GM21381 (cell line): ENCODE measurements at regions not wholly inside any gene's neighbourhood (a gene's known extent, or its start where the extent isn't known, plus 50 kb on each side); places are given as distances from the start of the nearest gene placed in this dataset.

Experiments used
- ATAC-seq: cut with Tn5 transposase; IDR thresholded peaks from one replicate; pipeline ENCODE4 v1.9.1; 2021; ENCODE audit warnings: mild to moderate bottlenecking, moderate library complexity; ENCODE audit not compliant: unreplicated experiment

DNA sequence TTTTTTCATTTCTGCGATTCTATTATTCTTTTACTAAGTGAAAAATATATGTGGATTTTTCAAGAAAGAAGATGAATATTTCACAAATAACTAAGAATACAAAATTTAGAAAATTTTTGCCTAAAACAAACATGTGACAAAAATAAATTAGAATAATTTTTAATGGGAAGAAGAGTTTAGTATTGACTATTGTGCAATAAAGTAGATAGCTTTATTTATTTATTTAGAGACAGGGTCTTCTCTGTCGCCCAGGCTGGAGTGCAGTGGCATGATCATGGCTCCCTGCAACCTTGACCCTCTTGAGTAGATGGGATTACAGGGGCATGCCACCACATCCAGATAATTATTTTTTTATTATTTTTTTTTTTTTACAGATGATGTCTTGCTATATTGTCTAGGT is 95.3 kb upstream of the PAQR3 start:
- no peak for ATAC-seq

DNA sequence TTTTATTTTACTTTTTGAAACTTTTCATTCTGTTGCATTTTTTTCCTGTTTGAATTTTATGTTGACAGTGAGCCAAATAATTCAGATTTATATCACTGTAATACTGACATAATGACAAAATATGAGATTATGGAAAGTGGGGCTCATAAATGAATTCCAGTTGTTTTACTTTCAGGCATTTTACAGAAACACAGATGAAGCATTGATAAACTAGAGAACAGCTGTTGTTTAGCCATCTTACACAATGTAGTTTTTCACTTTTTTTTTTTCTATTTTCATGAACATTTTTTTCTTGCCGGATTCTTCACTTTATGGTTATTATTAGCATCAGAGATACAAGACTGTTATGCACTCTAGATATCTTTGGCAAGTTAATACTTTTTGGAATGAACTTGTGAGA is 91.7 kb upstream of the PAQR3 start:
- ATAC-seq: no peak

DNA sequence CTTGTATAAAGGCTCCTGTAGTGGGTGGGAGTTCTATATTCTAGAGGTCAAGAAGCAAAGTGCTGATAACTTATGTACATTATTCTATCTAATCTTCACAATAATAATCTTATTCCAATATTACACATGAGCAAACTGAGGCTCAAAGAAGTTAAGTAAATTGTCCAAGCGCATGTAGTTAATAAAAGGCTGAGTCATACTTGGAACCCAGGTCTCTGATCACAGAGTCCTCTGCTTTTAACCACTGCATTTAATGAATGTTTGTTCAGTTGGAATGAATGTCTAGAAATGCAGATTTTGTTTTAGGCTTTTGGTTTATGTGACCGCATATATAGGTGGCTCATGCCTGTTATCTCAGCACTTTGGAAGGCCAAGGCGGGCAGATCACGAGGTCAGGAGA is 88.4 kb upstream of the PAQR3 start:
- ATAC-seq: no peak

DNA sequence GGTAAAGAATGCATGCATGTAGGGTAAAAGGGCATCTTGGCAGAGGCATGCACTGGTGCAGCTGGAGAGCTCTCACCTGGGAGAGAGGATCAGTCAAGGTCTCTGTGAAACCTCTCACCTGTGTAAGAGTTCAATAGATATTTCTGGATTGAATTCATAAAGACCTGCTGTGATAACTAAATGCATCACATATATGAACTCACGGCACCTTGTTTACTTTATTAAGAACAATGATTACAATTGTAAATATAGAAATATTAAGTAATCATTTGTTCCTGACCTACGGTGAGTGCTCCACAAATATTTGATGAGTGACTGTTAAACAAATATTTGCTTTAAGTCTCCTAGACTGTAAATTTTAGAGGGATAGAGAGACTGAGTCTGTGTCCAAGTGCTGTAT is 85.9 kb upstream of the PAQR3 start:
- ATAC-seq: no peak

DNA sequence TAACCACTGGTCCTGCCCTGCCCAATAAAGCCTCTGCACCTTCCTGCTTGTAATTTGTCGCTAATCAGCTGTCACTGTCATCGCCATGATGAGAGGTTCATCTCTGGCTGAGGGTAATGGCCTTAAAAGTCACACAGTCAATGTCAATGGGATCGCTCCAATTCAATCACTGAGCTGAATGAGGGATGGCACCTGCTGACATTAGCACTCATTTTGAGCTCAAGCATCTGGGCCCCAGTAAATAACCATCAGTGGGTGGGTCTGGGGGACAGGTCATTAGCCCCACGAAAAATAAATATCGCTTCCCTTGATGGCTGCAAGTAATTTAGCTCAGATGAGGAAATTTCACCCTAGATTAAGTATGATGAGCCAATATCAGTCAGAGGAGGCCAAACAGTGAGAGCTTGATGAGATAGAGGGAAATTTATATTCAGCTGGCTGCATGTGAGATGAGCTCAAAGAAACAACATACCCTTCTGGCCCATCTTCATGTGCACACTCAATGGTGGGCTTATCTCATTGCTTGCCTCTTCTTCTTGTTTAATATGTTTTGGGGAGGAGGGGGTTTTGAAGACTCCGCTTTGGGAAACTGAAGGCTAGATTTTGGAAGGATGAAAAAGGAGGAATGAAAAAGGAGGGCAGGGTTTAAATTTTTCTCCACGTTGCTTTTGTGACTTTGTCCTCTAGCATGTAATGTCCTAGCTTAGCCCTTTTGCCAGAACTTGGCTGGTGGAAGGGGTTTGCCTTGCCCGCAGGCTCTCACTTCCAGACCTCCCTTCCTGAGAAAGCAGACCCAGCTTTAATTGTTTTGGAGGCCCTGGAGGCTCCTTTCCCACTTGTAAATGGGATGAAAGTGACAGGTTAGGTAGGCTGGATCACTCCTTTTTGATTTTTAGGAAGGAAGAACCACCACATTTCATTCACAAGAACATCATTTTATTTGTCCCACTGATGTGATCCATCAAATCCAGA is 84.8 kb upstream of the PAQR3 start:
- no peak for ATAC-seq

DNA sequence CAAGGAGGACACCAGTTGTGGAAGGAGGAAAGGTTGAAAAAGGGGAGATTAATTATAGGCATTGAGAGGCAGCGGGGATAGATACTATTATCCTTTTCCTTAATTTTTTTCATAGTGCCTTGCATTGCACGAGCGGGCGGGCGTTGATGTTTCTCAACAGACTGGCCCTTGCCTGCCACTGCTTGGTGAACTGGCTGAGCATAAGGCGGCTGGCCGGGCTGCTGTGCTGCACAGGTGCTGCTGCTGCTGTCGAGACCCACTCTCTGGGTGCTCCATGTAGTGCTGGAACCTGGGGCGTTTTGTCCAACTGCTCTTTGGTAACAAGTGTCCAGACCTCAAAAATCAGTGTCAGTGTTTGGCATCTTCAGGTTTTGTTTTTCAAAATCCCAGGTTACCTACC is 83.3 kb upstream of the PAQR3 start:
- no peak for ATAC-seq

DNA sequence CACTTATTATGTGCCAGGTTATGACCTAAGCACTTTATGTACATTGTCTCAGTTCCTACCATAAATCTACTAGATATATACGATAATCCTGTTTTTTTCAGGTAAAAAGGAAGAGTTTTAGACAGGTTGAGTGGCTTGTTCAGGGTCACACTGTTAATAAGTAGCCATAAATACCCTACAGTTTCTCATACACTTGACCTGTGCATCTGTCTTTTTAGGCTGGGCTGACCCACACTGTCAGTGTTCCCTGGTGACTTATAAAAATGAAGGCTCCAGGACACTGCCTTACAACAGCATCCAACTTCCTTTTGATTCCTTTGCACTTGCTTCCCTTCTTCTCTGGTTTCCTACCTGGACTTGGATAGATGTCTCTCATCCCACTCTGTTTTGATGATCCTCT is 78.2 kb upstream of the PAQR3 start:
- ATAC-seq: no peak

DNA sequence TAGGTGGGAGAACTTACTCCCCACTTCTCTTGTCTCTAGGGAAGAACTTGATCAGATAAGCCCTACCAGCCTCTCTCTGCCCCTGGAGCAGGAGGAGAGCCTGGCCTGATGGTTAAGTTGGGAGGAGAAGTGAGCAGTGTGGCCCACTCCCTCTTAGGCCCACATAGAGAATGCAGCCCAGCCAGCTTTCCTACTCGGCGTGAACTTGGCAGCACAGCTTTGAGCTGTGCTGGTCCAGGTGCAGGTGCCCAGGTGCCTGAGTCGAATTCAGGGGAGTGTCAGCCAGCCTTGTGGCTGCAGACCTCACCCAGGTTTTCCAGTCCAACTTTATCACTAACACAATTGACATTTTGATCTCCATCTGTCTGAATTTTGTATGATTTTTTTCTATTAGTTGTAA is 77.6 kb upstream of the PAQR3 start:
- no peak for ATAC-seq

DNA sequence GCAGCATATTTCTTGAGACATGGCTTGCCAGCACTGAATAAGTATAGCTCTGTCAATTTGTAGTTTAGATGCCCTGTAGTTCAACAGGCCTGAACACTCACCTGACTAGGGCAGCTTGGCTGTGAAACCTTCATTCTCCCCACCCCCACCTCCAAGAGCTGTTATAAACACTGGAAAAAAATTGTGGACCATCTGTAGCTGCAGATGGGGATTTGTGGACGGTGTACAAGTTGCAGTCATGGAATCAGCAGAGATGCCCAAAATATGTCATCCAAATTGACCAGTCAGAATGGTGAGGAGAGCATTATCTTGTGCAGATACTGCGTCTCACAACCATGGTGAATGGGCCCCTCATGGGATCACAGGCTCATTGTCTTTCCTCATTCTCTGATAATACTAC is 76.2 kb upstream of the PAQR3 start:
- ATAC-seq: no peak

DNA sequence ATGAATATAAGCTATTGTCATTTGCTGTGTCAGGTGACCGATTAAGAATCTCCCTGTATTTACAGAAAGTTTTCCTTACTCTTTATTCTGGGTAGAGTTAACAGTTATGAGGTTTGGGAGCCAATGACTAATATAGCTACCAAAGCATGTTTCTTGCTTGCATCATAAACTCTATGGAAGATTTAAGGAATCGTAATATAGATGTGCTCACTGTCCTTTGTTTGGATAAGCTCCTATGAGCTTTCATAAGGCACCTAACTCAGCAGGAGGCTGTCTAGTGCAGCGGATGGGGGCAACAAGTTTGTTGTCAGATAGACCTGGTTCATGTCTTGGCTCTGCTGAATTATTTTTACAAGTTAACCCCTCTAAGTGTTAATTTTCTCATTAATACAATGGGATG is 75.0 kb upstream of the PAQR3 start:
- ATAC-seq: no peak

DNA sequence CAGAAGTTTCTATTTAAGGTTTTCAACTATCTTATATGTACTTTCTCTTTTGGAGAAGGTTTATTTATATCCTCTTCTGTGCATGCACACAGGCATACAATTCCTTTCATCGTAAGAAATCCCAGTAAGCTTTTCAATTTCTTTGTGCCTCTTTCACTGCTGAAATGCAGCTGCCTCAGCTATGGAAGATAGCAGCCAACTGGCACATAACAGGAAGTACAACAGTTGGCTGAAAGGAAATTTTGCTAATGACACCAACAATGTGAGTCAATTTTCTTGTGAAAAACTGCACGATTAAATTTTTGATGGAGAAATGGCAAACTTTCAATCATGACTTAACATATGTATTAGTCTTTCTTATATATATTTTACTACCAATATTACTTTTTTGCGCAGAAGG is 74.5 kb upstream of the PAQR3 start:
- no peak for ATAC-seq

DNA sequence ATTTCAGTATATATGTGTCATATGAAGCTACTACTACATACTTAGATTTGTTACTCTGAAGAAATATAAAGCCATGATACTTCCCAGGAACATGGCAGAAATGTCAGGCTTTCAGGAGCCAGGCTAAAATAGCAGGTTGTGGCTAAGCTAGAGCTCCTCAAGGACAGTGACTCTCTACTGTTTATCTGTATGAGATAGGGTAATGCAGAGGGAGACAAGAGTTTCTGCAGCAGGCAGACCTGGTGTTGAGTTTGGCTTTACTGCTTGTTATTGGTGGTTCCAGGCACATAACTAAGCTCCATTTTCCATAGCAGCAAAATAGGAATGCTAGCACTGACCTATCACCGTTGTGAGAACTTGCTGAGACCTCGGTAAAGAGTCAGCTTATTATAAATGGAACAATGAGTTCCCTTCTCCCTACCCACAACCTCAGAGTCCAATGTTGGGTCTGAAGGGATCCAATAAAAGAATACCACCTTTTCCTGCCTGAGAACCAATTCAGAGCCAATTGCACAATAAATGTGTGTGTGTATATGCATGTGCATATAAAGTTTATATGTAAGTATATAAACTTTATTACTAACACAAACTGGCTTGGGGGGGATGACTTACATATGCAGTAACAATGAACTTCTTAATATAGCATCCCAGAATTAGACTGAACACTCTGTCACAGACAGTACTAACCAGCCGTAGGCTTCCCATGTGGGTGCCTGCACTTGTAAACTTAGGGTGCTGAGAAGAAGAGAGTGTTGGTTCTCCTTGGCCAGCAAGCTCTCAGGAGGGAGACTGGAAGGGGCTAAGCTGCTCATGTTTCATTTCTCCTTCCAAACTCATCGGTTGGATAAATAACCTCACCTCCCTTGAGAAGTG is 51.9 kb upstream of the PAQR3 start:
- no peak for ATAC-seq

DNA sequence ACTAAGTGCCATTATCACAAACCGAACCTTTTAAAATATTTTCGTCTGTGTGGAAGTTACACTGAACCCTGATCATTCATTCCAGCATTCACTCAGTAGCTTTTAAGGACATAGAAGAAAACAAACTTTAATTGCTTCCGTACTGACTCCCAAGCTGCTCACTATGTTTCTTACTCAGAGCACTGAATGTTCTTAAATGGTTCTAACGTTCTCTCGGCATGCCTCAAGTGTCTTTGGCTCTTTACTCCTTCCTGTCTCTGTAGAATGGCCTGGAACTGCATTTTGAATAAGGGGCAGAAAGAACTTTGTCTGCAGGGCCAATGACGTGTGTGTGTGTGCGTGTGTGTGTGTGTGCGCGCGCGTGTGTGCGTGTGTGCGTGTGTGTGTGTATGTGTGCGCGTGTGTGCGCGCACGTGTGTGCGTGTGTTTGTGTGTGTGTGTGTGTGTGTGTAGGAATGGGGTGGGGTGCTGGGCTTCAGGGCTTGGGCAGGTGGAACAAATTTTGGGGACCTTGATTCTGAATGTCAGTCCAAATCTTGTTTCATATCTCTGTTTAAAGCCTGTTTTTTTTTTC is 50.5 kb upstream of the PAQR3 start:
- no peak for ATAC-seq
